ENCODE measurements at regions not wholly inside any gene's neighbourhood (a gene's known extent, or its start where the extent isn't known, plus 50 kb on each side); places are given as distances from the start of the nearest gene placed in this dataset.

DNA sequence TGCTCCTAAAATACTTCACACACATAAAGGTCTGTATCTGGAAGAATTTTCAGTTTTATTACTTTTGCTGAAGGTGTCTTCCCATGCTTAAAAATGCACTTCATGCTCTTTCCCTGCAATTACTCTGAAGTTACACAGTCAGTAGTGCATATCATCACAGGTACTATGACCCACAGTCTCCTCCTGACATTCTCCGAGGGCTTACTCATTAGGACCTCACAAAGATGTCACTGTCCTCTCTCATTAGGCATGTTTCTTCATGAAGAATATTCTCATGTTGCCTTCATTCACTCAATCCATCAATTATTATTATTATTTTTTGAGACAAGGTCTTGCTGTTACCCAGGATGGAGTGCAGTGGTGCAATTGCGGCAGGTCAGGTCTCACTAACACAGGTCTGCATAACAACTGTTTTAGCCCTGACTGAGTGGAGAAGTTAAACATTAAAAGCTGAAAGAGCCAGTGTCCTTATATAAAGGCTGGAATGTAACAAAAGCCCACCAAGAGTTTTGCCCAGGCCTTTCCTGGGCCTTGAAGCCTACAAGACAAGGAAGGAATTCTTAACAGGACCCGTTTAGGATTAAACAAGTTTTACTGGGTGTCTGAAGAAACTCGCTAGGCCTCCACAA is 119.5 kb upstream of the WSCD2 start:
- in situ Hi-C loops (cut with HindIII; ENCODE audit: low pct_ligation_motif_present, low sequenced_read_pairs), result no loop called here
- H3K27me3 ChIP-seq (replicated peaks), result no peaks in the 10 kb centered on the region
- no peak overlapping the region for H3K27ac ChIP-seq
- no peak for DNase-seq
- TF ChIP-seq, protein P1, sequence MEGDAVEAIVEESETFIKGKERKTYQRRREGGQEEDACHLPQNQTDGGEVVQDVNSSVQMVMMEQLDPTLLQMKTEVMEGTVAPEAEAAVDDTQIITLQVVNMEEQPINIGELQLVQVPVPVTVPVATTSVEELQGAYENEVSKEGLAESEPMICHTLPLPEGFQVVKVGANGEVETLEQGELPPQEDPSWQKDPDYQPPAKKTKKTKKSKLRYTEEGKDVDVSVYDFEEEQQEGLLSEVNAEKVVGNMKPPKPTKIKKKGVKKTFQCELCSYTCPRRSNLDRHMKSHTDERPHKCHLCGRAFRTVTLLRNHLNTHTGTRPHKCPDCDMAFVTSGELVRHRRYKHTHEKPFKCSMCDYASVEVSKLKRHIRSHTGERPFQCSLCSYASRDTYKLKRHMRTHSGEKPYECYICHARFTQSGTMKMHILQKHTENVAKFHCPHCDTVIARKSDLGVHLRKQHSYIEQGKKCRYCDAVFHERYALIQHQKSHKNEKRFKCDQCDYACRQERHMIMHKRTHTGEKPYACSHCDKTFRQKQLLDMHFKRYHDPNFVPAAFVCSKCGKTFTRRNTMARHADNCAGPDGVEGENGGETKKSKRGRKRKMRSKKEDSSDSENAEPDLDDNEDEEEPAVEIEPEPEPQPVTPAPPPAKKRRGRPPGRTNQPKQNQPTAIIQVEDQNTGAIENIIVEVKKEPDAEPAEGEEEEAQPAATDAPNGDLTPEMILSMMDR (IDR thresholded peaks at IDR 0.05; ENCODE audit: low read depth, low read length, missing control alignments), result no peak
- no peaks in the 10 kb centered on the region for H3K36me3 ChIP-seq (replicated peaks)
- no peak overlapping the region for H3K4me3 ChIP-seq (ENCODE audit: low read depth, low read length)

DNA sequence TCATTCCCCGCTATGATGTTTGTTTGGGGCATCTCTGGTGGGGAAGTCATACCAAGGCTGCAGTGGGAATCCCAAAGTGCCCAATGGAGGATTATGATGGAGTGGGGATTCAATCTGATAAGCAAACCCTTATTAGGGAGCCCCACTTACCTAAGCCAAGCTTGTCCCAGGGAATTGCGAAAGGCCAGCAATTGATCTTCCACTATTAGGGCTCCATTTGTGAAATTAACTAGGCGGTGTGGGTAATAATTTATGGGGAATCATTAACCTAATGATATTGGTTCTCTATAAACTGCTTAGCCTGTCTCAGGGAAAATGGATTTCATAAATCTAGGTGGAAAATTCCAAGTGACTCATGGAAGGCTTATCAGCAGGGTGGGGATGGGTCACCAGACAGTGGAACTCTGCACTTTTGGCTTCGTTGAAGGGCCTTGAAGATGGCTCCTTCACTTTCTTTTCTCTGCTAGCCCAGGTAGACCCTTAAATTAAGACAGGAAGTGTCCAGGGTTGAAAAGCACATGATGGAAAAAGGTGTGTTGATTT is 113.0 kb upstream of the WSCD2 start:
- DNase-seq, result no peak
- H3K36me3 ChIP-seq (replicated peaks), result no peaks in the 10 kb centered on the region
- no peaks in the 10 kb centered on the region for H3K27me3 ChIP-seq (replicated peaks)
- H3K27ac ChIP-seq, result no peak overlapping the region
- in situ Hi-C loops (cut with HindIII; ENCODE audit: low pct_ligation_motif_present, low sequenced_read_pairs), result no loop called here
- TF ChIP-seq, protein P1 (IDR thresholded peaks at IDR 0.05; ENCODE audit: low read depth, low read length, missing control alignments), result no peak
- no peak overlapping the region for H3K4me3 ChIP-seq (ENCODE audit: low read depth, low read length)

DNA sequence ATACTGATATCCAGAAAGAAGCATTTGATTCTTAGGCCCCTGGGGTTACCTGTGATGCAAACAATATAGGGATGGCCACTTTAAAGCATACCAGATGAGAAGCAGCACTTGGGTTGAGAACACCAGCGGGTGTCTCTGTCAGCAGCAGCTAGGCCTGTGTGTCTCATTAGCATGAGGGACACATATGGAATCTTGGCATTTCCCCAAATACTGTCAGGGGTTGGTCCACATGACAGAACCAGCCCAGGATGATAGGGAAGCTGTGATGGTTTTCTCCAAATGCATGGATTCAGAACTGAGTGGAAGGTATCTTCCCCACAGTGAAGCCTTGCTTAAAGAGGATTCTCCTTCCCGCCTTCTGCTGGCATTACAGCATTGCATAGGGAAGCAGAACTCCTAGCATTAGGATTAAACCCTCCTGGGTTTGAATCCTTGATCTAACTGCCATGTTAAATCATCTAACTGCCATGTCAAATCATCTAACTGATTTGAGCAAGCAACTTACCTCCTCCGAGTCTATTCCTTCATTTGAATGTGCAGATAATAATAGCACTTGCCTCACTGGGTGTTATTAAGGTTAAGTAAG is 111.5 kb upstream of the WSCD2 start:
- Histone ChIP-seq H3K27ac (no peak overlapping the region), H3K27me3 (replicated peaks) (no peaks in the 10 kb centered on the region), H3K4me3 (ENCODE audit: low read depth, low read length) (no peak overlapping the region), H3K36me3 (replicated peaks) (no peaks in the 10 kb centered on the region)
- TF ChIP-seq, protein P1 (IDR thresholded peaks at IDR 0.05; ENCODE audit: low read depth, low read length, missing control alignments), result no peak
- in situ Hi-C loops (cut with HindIII; ENCODE audit: low pct_ligation_motif_present, low sequenced_read_pairs), result no loop called here
- DNase-seq, result no peak

GRCh38 chr12:108019862-108020261 is 109.2 kb upstream of the WSCD2 start:
- Histone ChIP-seq H3K4me3 (ENCODE audit: low read depth, low read length) (no peak overlapping the region), H3K27me3 (replicated peaks) (no peaks in the 10 kb centered on the region), H3K36me3 (replicated peaks) (no peaks in the 10 kb centered on the region), H3K27ac (no peak overlapping the region)
- TF ChIP-seq, protein P1 (IDR thresholded peaks at IDR 0.05; ENCODE audit: low read depth, low read length, missing control alignments), result no peak
- in situ Hi-C loops (cut with HindIII; ENCODE audit: low pct_ligation_motif_present, low sequenced_read_pairs), result no loop called here
- DNase-seq, result no peak

GRCh38 chr12:108021141-108021540 is 107.9 kb upstream of the WSCD2 start:
- H3K27ac ChIP-seq, result no peak overlapping the region
- DNase-seq, result no peak
- H3K36me3 ChIP-seq (replicated peaks), result no peaks in the 10 kb centered on the region
- no peaks in the 10 kb centered on the region for H3K27me3 ChIP-seq (replicated peaks)
- TF ChIP-seq, protein P1 (IDR thresholded peaks at IDR 0.05; ENCODE audit: low read depth, low read length, missing control alignments), result no peak
- in situ Hi-C loops (cut with HindIII; ENCODE audit: low pct_ligation_motif_present, low sequenced_read_pairs), result no loop called here
- no peak overlapping the region for H3K4me3 ChIP-seq (ENCODE audit: low read depth, low read length)

Measured in brain microvascular endothelial cell (primary cell).